GM12891 (cell line): ENCODE measurements at regions not wholly inside any gene's neighbourhood (a gene's known extent, or its start where the extent isn't known, plus 50 kb on each side); places are given as distances from the start of the nearest gene placed in this dataset.

Source experiments
- POLR2A ChIP-seq: IDR thresholded peaks from 2 replicates; pipeline ENCODE4 v1.6.1; 2011; ENCODE audit warnings: low read depth, low read length, control low read depth
- POU2F2 ChIP-seq: IDR thresholded peaks from 2 replicates; pipeline ENCODE4 v1.6.1; 2011; ENCODE audit warnings: low read depth, mild to moderate bottlenecking, control low read depth, low read length, moderate library complexity
- SPI1 ChIP-seq: IDR thresholded peaks from 2 replicates; pipeline ENCODE4 v1.6.1; 2011; ENCODE audit warnings: low read depth, low read length, control low read depth
- TAF1 ChIP-seq: IDR thresholded peaks from 2 replicates; pipeline ENCODE4 v1.6.1; 2011; ENCODE audit warnings: low read depth, low read length, control low read depth

GRCh38 chr4:141480950-141481349 is 155.4 kb upstream of the IL15 start:
- TF ChIP-seq SPI1, result no peak
- no peak for TF ChIP-seq POLR2A
- TF ChIP-seq POU2F2, result no peak
- TF ChIP-seq TAF1, result no peak
